ENCODE measurements at regions not wholly inside any gene's neighbourhood (a gene's known extent, or its start where the extent isn't known, plus 50 kb on each side); places are given as distances from the start of the nearest gene placed in this dataset.
"Not testable (repeated sequence)": the region's sequence is repeated elsewhere in the genome, so short reads cannot be mapped to it uniquely, and the experiment has no call there.

GRCh38 chr2:173502296-173502695 is 147.6 kb downstream of the CDCA7 start:
- Mint-ChIP-seq H3K27ac (no peak overlapping the region), H3K4me1 (no peaks in the 10 kb centered on the region), H3K36me3 (no peaks in the 10 kb centered on the region), H3K27me3 (peaks cover 9% of the 10 kb centered on the region), H3K9me3 (peaks cover 0 to 13% (median 5%) of the 10 kb centered on the region in 3 donors), H3K4me3 (no peak overlapping the region)

GRCh38 chr2:173511357-173511756 is 156.7 kb downstream of the CDCA7 start:
- Mint-ChIP-seq H3K9me3 (peaks cover 2 to 9% (median 6%) of the 10 kb centered on the region in 3 donors), H3K4me3 (no peak overlapping the region), H3K4me1 (no peaks in the 10 kb centered on the region), H3K36me3 (peaks cover 2% of the 10 kb centered on the region), H3K27me3 (peaks cover 8% of the 10 kb centered on the region), H3K27ac (no peak overlapping the region)

GRCh38 chr2:173511942-173512341 is 157.3 kb downstream of the CDCA7 start:
- peaks cover 2% of the 10 kb centered on the region for H3K36me3 Mint-ChIP-seq

GRCh38 chr2:173513107-173513727 is 158.5 kb downstream of the CDCA7 start:
- Mint-ChIP-seq H3K27ac (no peak overlapping the region), H3K27me3 (peaks cover 3% of the 10 kb centered on the region), H3K9me3 (peaks cover 2 to 13% (median 8%) of the 10 kb centered on the region in 3 donors), H3K4me1 (no peaks in the 10 kb centered on the region), H3K36me3 (peaks cover 2% of the 10 kb centered on the region), H3K4me3 (no peak overlapping the region)

More at GRCh38 chr2:173511942-173512341, 157.3 kb downstream of the CDCA7 start:
- H3K27ac Mint-ChIP-seq, result no peak overlapping the region
- no peak overlapping the region for H3K4me3 Mint-ChIP-seq
- peaks cover 8% of the 10 kb centered on the region for H3K27me3 Mint-ChIP-seq
- peaks cover 2 to 9% (median 6%) of the 10 kb centered on the region in 3 donors for H3K9me3 Mint-ChIP-seq
- H3K4me1 Mint-ChIP-seq, result no peaks in the 10 kb centered on the region

- H3K4me3 Mint-ChIP-seq, result no peak overlapping the region
- peaks cover 4% of the 10 kb centered on the region for H3K27me3 Mint-ChIP-seq
- no peaks in the 10 kb centered on the region for H3K4me1 Mint-ChIP-seq
- peaks cover 3 to 14% (median 9%) of the 10 kb centered on the region in 3 donors for H3K9me3 Mint-ChIP-seq
- H3K27ac Mint-ChIP-seq, result no peak overlapping the region
- no peaks in the 10 kb centered on the region for H3K36me3 Mint-ChIP-seq
These were observed 166.2 kb downstream of the CDCA7 start for GRCh38 chr2:173520918-173521317.

- no peaks in the 10 kb centered on the region for H3K4me1 Mint-ChIP-seq
- H3K27ac Mint-ChIP-seq, result no peak overlapping the region
- H3K36me3 Mint-ChIP-seq, result no peaks in the 10 kb centered on the region
- no peak overlapping the region for H3K4me3 Mint-ChIP-seq
- H3K9me3 Mint-ChIP-seq, result peaks cover 3 to 14% (median 11%) of the 10 kb centered on the region in 3 donors
- peaks cover 4% of the 10 kb centered on the region for H3K27me3 Mint-ChIP-seq
These were observed 166.9 kb downstream of the CDCA7 start for GRCh38 chr2:173521450-173522192.

GRCh38 chr2:173523497-173523896 is 168.8 kb downstream of the CDCA7 start:
- H3K27ac Mint-ChIP-seq, result no peak overlapping the region
- peaks cover 4% of the 10 kb centered on the region for H3K27me3 Mint-ChIP-seq
- H3K36me3 Mint-ChIP-seq, result no peaks in the 10 kb centered on the region
- H3K9me3 Mint-ChIP-seq, result peaks cover 3 to 10% (median 6%) of the 10 kb centered on the region in 3 donors
- no peak overlapping the region for H3K4me3 Mint-ChIP-seq
- no peaks in the 10 kb centered on the region for H3K4me1 Mint-ChIP-seq

- Mint-ChIP-seq H3K4me1 (no peaks in the 10 kb centered on the region), H3K27ac (no peak overlapping the region), H3K9me3 (peaks cover 0 to 6% (median 3%) of the 10 kb centered on the region in 3 donors), H3K27me3 (no peaks in the 10 kb centered on the region), H3K36me3 (no peaks in the 10 kb centered on the region), H3K4me3 (no peak overlapping the region)
These were observed 169.7 kb downstream of the CDCA7 start for GRCh38 chr2:173524256-173524955.

GRCh38 chr2:173532732-173533531 is 178.3 kb downstream of the CDCA7 start:
- H3K27me3 Mint-ChIP-seq, H3K36me3 Mint-ChIP-seq, H3K4me3 Mint-ChIP-seq, H3K4me1 Mint-ChIP-seq, H3K9me3 Mint-ChIP-seq, H3K27ac Mint-ChIP-seq: not testable (repeated sequence)

GRCh38 chr2:173537694-173538093 is 183.0 kb downstream of the CDCA7 start:
- Mint-ChIP-seq H3K9me3 (peaks cover 0 to 4% (median 4%) of the 10 kb centered on the region in 3 donors), H3K4me3 (no peak overlapping the region), H3K36me3 (no peaks in the 10 kb centered on the region), H3K27ac (no peak overlapping the region), H3K4me1 (no peaks in the 10 kb centered on the region), H3K27me3 (peaks cover 2% of the 10 kb centered on the region)

- Mint-ChIP-seq H3K9me3 (peaks cover 0 to 4% (median 0%) of the 10 kb centered on the region in 3 donors), H3K27ac (no peak overlapping the region), H3K4me1 (no peaks in the 10 kb centered on the region), H3K27me3 (peaks cover 2% of the 10 kb centered on the region), H3K36me3 (no peaks in the 10 kb centered on the region), H3K4me3 (no peak overlapping the region)
These were observed 184.9 kb downstream of the CDCA7 start for GRCh38 chr2:173539615-173540014.

- Mint-ChIP-seq H3K27me3 (peaks cover 5% of the 10 kb centered on the region), H3K4me1 (no peaks in the 10 kb centered on the region), H3K36me3 (no peaks in the 10 kb centered on the region), H3K27ac (no peak overlapping the region), H3K4me3 (no peak overlapping the region), H3K9me3 (peaks cover 0 to 2% (median 0%) of the 10 kb centered on the region in 3 donors)
These were observed 190.1 kb downstream of the CDCA7 start for GRCh38 chr2:173544641-173545363.

GRCh38 chr2:173545364-173545763 is 190.7 kb downstream of the CDCA7 start:
- Mint-ChIP-seq H3K9me3 (no peaks in the 10 kb centered on the region), H3K27me3 (peaks cover 7% of the 10 kb centered on the region), H3K4me1 (no peaks in the 10 kb centered on the region), H3K27ac (no peak overlapping the region), H3K4me3 (no peak overlapping the region), H3K36me3 (no peaks in the 10 kb centered on the region)

- Mint-ChIP-seq H3K4me1 (no peaks in the 10 kb centered on the region), H3K4me3 (no peak overlapping the region), H3K9me3 (peaks cover 0 to 6% (median 3%) of the 10 kb centered on the region in 3 donors), H3K27me3 (peaks cover 12% of the 10 kb centered on the region), H3K27ac (no peak overlapping the region), H3K36me3 (no peaks in the 10 kb centered on the region)
These were observed 192.8 kb downstream of the CDCA7 start for GRCh38 chr2:173547499-173547898.

Data from IgD-negative memory B cell (primary cell).